ENCODE measurements at regions not wholly inside any gene's neighbourhood (a gene's known extent, or its start where the extent isn't known, plus 50 kb on each side); places are given as distances from the start of the nearest gene placed in this dataset.
"Not testable (repeated sequence)": the region's sequence is repeated elsewhere in the genome, so short reads cannot be mapped to it uniquely, and the experiment has no call there.

- DNase-seq: peak; percentile 79 to 80
These were observed 77.9 kb upstream of the PWP1 start for GRCh38 chr12:107607464-107608392.

DNA sequence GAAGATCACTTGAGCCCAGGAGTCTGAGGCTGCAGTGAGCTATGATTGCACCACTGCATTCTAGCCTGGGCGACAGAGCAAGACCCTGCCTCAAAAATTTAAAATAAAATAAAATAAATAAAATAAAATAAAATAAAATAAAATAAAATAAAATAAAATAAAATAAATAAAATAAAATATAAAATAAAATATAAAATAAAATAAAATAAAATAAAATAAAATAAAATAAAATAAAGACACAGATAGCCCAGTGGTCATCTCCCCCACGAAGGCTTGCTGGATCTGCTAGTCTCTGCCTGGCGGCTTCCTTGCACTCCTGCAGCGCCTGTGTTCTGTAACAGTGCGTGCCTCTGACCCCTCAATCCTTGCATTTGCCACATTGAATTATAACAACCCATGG lies 76.8 kb upstream of the PWP1 start:
- DNase-seq: not testable (repeated sequence)

GRCh38 chr12:107610021-107610859 lies 75.4 kb upstream of the PWP1 start:
- no peak for DNase-seq

DNA sequence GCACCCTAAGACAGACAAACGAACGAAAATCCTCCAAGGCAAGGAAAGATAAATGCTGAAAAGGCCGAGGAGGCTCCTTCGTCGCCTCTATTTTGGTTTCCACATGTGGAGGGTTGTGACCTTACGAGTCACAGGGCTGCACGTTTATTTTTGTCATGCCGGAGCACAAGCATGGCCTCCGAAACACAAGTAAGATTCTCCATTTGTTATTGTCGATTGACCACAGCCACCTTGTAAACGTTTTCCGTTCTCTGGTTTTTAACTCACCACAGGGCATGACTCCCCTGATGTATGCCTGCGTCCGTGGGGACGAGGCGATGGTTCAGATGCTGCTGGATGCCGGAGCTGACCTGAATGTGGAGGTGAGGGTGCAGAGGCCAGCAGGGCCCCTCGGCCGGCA lies 73.1 kb upstream of the PWP1 start:
- no peak for DNase-seq

DNA sequence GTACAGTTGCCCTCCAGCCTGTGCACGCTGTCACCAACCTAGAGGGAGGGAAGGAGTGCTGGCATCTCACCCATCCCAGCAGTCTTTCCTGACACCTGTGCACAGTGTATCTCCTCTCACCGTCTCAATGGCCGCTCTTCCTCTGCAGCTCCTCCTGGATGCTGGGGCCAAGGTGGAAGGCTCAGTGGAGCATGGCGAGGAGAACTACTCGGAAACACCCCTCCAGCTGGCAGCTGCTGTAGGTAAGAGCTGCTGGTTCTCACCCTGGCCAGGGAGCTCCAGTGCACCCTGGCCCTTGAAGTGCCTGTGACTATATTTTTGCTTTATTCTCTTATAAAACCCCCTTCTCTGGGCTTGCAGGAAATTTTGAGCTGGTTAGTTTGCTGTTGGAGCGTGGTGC lies 68.7 kb upstream of the PWP1 start:
- no peak for DNase-seq

GRCh38 chr12:107618106-107618505 lies 67.5 kb upstream of the PWP1 start:
- DNase-seq: no peak

GRCh38 chr12:107619831-107620230 lies 65.8 kb upstream of the PWP1 start:
- DNase-seq: no peak

GRCh38 chr12:107622001-107622400 lies 63.6 kb upstream of the PWP1 start:
- DNase-seq: no peak

- no peak for DNase-seq
These were observed 61.1 kb upstream of the PWP1 start for GRCh38 chr12:107624493-107624892.

DNA sequence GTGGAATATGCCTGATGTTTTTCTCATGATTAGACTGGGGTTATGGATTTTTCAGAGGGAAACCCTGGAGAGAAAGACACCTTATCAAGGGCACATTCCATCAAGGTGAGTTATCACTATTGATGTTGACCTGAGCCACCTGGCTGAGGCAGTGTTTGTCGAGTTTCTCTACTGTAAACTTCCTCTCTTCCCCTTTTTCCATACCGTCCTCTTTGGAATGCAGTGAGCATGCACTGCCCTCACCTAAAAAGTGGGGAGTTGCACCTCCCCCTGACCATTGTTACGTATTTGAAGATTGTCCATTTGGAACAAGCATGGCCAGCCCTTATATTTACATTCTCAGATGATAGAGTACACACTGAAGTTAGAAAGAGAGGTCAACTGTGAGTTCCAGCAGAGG lies 53.9 kb upstream of the PWP1 start:
- DNase-seq: no peak

GRCh38 chr12:107632246-107632645 lies 53.4 kb upstream of the PWP1 start:
- no peak for DNase-seq

- no peak for DNase-seq
These were observed 51.1 kb upstream of the PWP1 start for GRCh38 chr12:107634530-107634929.

GRCh38 chr12:107635139-107635538 lies 50.5 kb upstream of the PWP1 start:
- no peak for DNase-seq

Measured in activated CD4-positive, alpha-beta T cell treated with anti-CD3 and anti-CD28 coated beads for 4 hours (primary cell).